Activated CD8-positive, alpha-beta T cell treated with anti-CD3 and anti-CD28 coated beads, Interleukin-2, amount 10 ng/mL, durations not matched to agents 7 days and 5 days (primary cell): ENCODE measurements at regions not wholly inside any gene's neighbourhood (a gene's known extent, or its start where the extent isn't known, plus 50 kb on each side); places are given as distances from the start of the nearest gene placed in this dataset.
"Not testable (repeated sequence)": the region's sequence is repeated elsewhere in the genome, so short reads cannot be mapped to it uniquely, and the experiment has no call there.

Experiments used
- ATAC-seq: fragments of 150-1000 bp; cut with Tn5 transposase; one replicate; pipeline ENCODE4 v1.10.0; 2021; ENCODE audit warnings: moderate library complexity
- CTCF ChIA-PET: fragments of 350-600 bp; sonication (Branson Sonifier 250); formaldehyde crosslinking; loops from one replicate; lab custom pipeline; 2021; ENCODE audit warnings: antibody characterized with exemption; lab: Charles Lee
- POLR2A ChIA-PET: fragments of 350-600 bp; sonication (Branson Sonifier 250); formaldehyde crosslinking; loops from one replicate; lab custom pipeline; 2021; ENCODE audit warnings: antibody characterized with exemption; lab: Charles Lee
- DNase-seq: peaks from one replicate; pipeline ENCODE4 v3.0.0-alpha.2; 2020
- H3K27ac Mint-ChIP-seq: one replicate; pipeline ENCODE4 v1.8.0; 2021; ENCODE audit warnings: mild to moderate bottlenecking, mixed read lengths
- H3K27me3 Mint-ChIP-seq: one replicate; pipeline ENCODE4 v1.8.0; 2021; ENCODE audit warnings: low read depth, mixed read lengths
- H3K36me3 Mint-ChIP-seq: one replicate; pipeline ENCODE4 v1.8.0; 2021; ENCODE audit warnings: low read depth, mixed read lengths
- H3K4me1 Mint-ChIP-seq: one replicate; pipeline ENCODE4 v1.8.0; 2021; ENCODE audit warnings: low read depth, mixed read lengths
- H3K4me3 Mint-ChIP-seq: one replicate; pipeline ENCODE4 v1.8.0; 2021; ENCODE audit warnings: mild to moderate bottlenecking, mixed read lengths
- H3K9me3 Mint-ChIP-seq: one replicate; pipeline ENCODE4 v1.8.0; 2022; ENCODE audit warnings: mixed read lengths; ENCODE audit not compliant: insufficient read depth

DNA sequence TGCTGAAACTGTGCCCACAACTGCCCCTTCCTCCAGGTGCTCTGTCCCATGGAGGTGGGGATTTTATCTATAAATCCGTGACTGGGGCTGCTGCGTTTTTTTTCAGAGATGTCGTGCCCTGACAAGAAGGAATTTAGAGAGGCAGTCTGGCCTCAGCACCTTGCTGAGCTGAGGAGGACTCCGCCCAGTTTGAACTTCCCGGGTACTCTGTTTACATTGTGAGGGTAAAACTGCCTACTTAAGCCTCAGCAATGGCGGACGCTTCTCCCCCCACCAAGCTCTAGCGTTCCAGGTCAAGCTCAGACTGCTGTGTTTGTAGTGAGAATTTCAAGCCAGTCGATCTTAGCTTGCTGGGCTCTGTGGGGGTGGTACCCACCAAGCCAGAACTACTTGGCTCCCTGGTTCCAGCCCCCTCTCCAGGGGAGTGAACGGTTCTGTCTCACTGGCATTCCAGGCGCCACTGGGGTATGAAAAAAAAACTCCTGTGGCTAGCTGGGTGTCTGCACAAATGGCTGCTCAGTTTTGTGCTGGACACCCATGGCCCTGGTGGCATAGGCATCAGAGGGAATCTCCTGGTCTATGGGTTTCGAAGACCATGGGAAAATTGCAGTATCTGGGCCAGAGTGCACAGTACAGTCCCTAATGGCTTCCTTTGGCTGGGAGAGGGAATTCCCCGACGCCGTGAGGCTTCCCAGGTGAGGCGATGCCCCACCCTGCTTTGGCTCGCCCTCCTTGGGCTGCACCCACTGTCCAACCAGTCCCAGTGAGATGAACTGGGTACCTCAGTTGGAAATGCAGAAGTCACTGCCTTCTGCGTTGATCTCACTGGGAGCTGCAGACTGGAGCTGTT is 68.5 kb upstream of the SGO1 start:
- ATAC-seq = no peak
- Mint-ChIP-seq H3K27ac (no peak overlapping the region), H3K4me3 (no peak overlapping the region), H3K9me3 (no peaks in the 10 kb centered on the region), H3K4me1 (no peaks in the 10 kb centered on the region), H3K36me3 (no peaks in the 10 kb centered on the region), H3K27me3 (no peaks in the 10 kb centered on the region)
- ChIA-PET CTCF (no interaction called here), POLR2A (no interaction called here)
- no peak for DNase-seq

DNA sequence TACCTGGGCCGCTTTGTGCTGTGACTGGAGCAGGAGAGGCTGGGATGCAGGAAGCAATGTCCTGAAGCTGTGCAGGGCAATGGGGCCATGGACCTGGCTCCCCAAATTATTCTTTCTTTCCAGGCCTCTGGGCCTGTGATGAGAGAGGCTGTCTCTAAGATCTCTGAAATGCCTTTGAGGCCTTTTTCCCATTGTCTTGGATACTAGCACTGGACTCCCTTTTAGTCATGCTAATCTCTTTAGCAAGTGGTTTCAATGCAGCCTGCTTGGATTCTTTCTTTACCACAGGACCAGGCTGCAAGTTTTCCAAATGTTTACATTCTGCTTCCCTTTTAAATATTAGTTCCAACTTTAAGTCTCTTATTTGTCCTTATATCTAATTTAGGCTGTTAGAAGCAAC is 64.8 kb upstream of the SGO1 start:
- no peak for ATAC-seq
- no peaks in the 10 kb centered on the region for H3K36me3 Mint-ChIP-seq
- no peak overlapping the region for H3K27ac Mint-ChIP-seq
- no peaks in the 10 kb centered on the region for H3K27me3 Mint-ChIP-seq
- no peaks in the 10 kb centered on the region for H3K9me3 Mint-ChIP-seq
- no peaks in the 10 kb centered on the region for H3K4me1 Mint-ChIP-seq
- ChIA-PET CTCF (no interaction called here), POLR2A (no interaction called here)
- no peak overlapping the region for H3K4me3 Mint-ChIP-seq
- DNase-seq = no peak

DNA sequence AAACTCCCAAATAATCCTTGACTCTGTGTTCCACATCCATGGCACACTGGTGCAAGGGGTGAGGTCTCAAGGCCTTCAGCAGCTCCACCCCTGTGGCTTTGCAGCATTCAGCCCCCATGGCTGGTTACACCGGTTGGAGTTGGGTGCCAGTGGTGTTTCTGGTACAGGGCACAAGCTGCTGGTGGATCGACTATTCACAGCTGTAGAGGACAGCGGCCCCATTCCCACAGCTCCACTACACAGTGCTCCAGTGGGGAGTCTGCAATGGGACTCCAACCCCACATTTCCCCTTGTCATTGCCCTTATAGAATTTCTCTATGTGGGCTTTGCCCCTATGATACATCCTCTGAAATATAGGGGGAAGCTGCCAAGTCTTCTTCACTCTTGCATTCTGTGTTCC is 64.3 kb upstream of the SGO1 start:
- ATAC-seq (no peak), DNase-seq (no peak)
- Mint-ChIP-seq H3K4me1 (no peaks in the 10 kb centered on the region), H3K4me3 (no peak overlapping the region), H3K27me3 (no peaks in the 10 kb centered on the region), H3K9me3 (no peaks in the 10 kb centered on the region), H3K27ac (no peak overlapping the region), H3K36me3 (no peaks in the 10 kb centered on the region)
- CTCF ChIA-PET = no interaction called here
- POLR2A ChIA-PET = no interaction called here

DNA sequence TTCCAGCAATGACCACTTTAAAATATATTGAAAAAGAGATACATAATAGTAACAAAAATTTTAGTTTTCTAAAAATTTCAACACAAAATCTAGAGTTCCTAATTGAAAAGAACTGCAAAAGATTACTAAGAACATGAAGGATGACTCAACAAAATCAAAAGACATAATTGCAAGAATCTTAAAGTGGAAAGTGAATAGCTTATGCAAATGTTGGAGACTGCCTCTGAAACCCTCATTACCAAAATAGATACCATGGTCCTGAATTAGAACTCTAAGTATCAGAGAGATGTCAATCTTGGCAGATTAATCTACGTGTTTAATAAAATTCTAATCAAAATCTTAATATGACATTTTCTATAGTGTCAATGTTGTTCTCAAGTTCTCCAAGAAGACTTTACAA is 60.7 kb upstream of the SGO1 start:
- Mint-ChIP-seq H3K27ac (no peak overlapping the region), H3K4me3 (no peak overlapping the region), H3K27me3 (peaks cover 10% of the 10 kb centered on the region), H3K4me1 (no peaks in the 10 kb centered on the region), H3K36me3 (no peaks in the 10 kb centered on the region), H3K9me3 (no peaks in the 10 kb centered on the region)
- ChIA-PET POLR2A (no interaction called here), CTCF (no interaction called here)
- ATAC-seq (no peak), DNase-seq (no peak)

DNA sequence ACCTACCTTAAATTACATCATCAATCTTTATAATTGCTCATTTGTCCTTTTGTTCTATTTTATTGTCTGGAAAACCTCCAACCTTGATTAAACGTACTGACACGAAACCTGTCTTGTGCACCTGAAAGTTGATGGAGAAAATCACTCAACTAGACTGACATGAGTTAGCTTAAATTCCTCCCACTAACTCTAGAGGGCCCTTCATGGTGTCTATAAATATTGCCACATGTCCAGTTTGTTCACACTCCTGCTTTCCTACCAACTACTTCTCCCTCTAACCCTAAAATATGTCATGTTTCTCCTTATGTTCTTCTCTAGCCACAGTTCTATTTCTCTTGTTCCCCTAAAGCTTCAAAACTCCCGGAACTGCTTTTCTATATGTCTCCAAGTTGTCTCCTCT is 59.8 kb upstream of the SGO1 start:
- H3K27ac Mint-ChIP-seq = no peak overlapping the region
- no peaks in the 10 kb centered on the region for H3K9me3 Mint-ChIP-seq
- no peaks in the 10 kb centered on the region for H3K36me3 Mint-ChIP-seq
- ATAC-seq = no peak
- ChIA-PET POLR2A (no interaction called here), CTCF (no interaction called here)
- no peak overlapping the region for H3K4me3 Mint-ChIP-seq
- DNase-seq = no peak
- no peaks in the 10 kb centered on the region for H3K4me1 Mint-ChIP-seq
- peaks cover 10% of the 10 kb centered on the region for H3K27me3 Mint-ChIP-seq

DNA sequence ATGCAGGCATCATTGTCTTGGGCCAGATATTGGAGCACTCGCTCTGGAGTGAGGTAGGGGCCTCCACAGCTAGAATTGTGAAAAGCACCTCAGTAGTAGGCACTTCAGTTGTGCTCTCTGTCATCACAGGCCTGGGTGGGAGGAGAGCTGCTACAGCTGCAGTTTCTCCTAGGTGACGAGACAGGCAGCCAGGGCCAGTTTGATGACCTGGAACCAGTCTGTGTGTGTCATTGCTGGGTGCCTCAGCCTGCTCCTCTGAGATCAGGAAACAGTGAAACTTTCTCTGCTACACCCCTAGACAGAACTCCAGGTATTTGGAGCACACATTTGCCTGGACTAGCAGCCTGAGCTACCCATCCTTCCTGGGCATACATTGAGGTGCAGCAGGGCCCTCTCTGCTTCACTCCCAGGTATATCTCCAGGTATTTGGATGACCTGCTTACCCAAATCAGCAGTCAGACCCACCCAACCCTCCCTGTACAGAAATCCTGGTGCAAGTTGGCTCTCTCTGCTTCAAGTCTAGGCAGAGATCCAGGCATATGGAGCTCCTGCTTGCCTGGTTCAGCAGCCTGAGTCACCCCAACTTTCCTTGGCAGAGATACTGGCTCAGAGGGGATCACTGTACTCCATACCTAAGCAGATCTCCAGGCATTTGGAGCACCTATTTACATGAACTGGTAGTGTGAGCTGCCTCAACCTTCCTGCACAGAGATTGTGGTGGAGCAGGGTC is 54.3 kb upstream of the SGO1 start:
- ChIA-PET CTCF (no interaction called here), POLR2A (no interaction called here)
- no peaks in the 10 kb centered on the region for H3K36me3 Mint-ChIP-seq

DNA sequence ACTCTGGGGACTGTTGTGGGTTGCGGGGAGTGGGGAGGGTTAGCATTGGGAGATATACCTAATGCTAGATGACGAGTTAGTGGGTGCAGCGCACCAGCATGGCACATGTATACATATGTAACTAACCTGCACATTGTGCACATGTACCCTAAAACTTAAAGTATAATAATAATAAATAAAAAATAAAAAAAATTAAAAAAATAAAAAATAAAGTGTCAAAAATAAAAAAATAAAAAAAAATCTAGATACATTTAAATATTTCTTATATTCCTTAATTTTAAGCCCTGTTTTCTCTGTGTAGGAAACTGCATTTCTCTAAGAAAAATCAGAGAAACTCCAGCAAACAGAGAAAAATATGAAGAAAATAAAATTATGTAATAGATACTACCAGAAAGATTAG is 52.2 kb upstream of the SGO1 start:
- H3K4me1 Mint-ChIP-seq, H3K9me3 Mint-ChIP-seq, H3K27ac Mint-ChIP-seq, ATAC-seq, H3K4me3 Mint-ChIP-seq, DNase-seq, CTCF ChIA-PET, H3K27me3 Mint-ChIP-seq, H3K36me3 Mint-ChIP-seq, POLR2A ChIA-PET: not testable (repeated sequence)

More for the DNA sequence above, 54.3 kb upstream of the SGO1 start:
- Mint-ChIP-seq H3K4me1 (no peaks in the 10 kb centered on the region), H3K4me3 (no peak overlapping the region), H3K27me3 (peaks cover 10% of the 10 kb centered on the region), H3K9me3 (no peaks in the 10 kb centered on the region), H3K27ac (no peak overlapping the region)
- no peak for DNase-seq
- ATAC-seq = no peak

DNA sequence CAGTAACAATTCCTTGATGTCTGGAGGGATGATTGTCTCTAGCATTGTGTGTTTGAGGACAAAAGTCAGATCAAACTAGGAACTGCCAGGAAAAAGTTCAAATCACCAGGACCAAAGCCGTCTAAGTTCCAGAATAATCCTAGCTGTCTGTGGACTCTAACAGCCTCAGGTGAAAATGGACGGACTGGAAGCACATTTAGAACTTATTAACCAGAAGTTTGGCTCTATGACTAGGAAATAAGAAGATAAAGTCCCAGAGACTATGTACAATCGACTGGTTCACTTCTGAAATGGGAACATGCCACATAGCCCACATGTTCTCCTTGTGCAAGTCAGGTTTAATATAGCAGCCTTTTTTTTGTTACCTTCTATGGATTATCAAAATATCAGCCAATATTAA is 50.6 kb upstream of the SGO1 start:
- H3K9me3 Mint-ChIP-seq = no peaks in the 10 kb centered on the region
- H3K4me1 Mint-ChIP-seq = no peaks in the 10 kb centered on the region
- no peak overlapping the region for H3K4me3 Mint-ChIP-seq
- no peak for ATAC-seq
- no peak for DNase-seq
- no peak overlapping the region for H3K27ac Mint-ChIP-seq
- ChIA-PET CTCF (interaction anchor here (0.6 kb wide), 1 partner anchor 10 kb away, joined by 3 read pairs; no protein-coding TSS in a partner anchor), POLR2A (no interaction called here)
- no peaks in the 10 kb centered on the region for H3K27me3 Mint-ChIP-seq
- no peaks in the 10 kb centered on the region for H3K36me3 Mint-ChIP-seq
